Upper lobe of left lung (tissue), 6 donors: ENCODE measurements at regions not wholly inside any gene's neighbourhood (a gene's known extent, or its start where the extent isn't known, plus 50 kb on each side); places are given as distances from the start of the nearest gene placed in this dataset.
"Not testable (repeated sequence)": the region's sequence is repeated elsewhere in the genome, so short reads cannot be mapped to it uniquely, and the experiment has no call there.

Source experiments
- ATAC-seq, 2 donors: fragments of 200-7000 bp; cut with Tn5 transposase; one replicate each; pipeline ENCODE4 v1.9.1; 2022; ENCODE audit warnings: mild to moderate bottlenecking in 2 of 2, moderate library complexity in 2 of 2; ENCODE audit not compliant: low FRiP score in 2 of 2
- DNase-seq, 2 donors: peaks; one replicate each; pipeline ENCODE4 v3.0.0-alpha.2; 2019 to 2020
- H3K27ac ChIP-seq, 4 donors: fragments of 200-600 bp; sonication (generic); one replicate each; pipeline ENCODE4 v1.5.1; 2016 to 2019
- H3K27me3 ChIP-seq, 4 donors: fragments of 200-600 bp; sonication (generic); one replicate each; pipeline ENCODE4 v1.5.1; 2017 to 2019
- H3K36me3 ChIP-seq, 4 donors: fragments of 200-600 bp; sonication (generic); one replicate each; pipeline ENCODE4 v1.5.1; 2016 to 2019
- H3K4me1 ChIP-seq, 4 donors: fragments of 200-600 bp; sonication (generic); one replicate each; pipeline ENCODE4 v1.5.1; 2018 to 2019
- H3K4me3 ChIP-seq, 4 donors: fragments of 200-600 bp; sonication (generic); one replicate each; pipeline ENCODE4 v1.5.1; 2017 to 2019; ENCODE audit warnings: mild to moderate bottlenecking in 2 of 4, moderate library complexity in 1 of 4
- H3K9me3 ChIP-seq, 4 donors: fragments of 200-600 bp; sonication (generic); one replicate each; pipeline ENCODE4 v1.5.1; 2018 to 2019
- EP300 ChIP-seq, 4 donors: sonication (generic); formaldehyde crosslinking; IDR thresholded peaks; one replicate each; pipeline ENCODE4 v1.5.1; 2017; ENCODE audit warnings: antibody characterized with exemption in 4 of 4, control low read depth in 2 of 4
- POLR2A ChIP-seq, 4 donors: fragments of 450-650 bp; IDR thresholded peaks; one replicate each; pipeline ENCODE4 v1.5.1; 2016 to 2017; ENCODE audit warnings: antibody characterized with exemption in 4 of 4, mild to moderate bottlenecking in 2 of 4
- POLR2AphosphoS5 ChIP-seq, 2 donors: sonication (generic); formaldehyde crosslinking; IDR thresholded peaks; one replicate each; pipeline ENCODE4 v1.5.1; 2017; ENCODE audit warnings: antibody characterized with exemption in 2 of 2
- WGBS, 2 donors: methylation state at CpG; one replicate each; pipeline ENCODE4 v1.1.5; 2017 to 2018; 5-methylcytosine and 5-hydroxymethylcytosine counted together
- TF ChIP-seq, protein P1 (sequence below), 6 experiments: fragments of 450-650 bp in 4 of 6; fragments of 200-600 bp in 2 of 6; sonication (generic) in 2 of 6; IDR thresholded peaks; one replicate each; pipeline ENCODE4 v1.5.1; 2016 to 2019; ENCODE audit warnings: antibody characterized with exemption in 6 of 6
- donor health status: DM: no; HTN: no; CAD: no; lungs with moderate emphysema.
- donor health status: DM: no; HTN: yes; CAD: no; lungs with severe emphysema.

DNA sequence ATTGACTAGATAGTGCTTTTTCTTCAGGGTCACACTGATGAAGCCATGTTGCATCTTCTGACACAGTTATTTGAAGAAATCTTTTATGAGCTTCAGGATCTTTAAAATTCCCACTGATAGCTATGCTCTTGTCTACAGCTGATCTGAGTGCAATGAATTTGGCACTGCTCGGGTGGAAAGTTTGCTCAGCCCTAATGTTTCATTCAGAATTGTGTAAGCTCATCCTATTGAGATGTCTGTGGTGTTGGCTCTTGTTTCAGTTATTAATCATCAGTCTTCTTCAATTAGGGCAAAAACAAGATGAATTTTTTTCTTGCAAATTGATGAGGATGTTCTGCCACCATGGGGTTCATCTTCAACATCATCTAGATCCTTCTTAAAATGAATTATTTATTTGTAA lies 1387.0 kb upstream of the RAG2 start:
- H3K4me3 ChIP-seq: no peak overlapping the region
- no peak for DNase-seq
- no peaks in the 10 kb centered on the region for H3K9me3 ChIP-seq
- TF ChIP-seq POLR2A (IDR thresholded peaks at IDR 0.05) (no peak), POLR2AphosphoS5 (IDR thresholded peaks at IDR 0.05) (no peak), EP300 (IDR thresholded peaks at IDR 0.05) (no peak)
- TF ChIP-seq, protein P1, sequence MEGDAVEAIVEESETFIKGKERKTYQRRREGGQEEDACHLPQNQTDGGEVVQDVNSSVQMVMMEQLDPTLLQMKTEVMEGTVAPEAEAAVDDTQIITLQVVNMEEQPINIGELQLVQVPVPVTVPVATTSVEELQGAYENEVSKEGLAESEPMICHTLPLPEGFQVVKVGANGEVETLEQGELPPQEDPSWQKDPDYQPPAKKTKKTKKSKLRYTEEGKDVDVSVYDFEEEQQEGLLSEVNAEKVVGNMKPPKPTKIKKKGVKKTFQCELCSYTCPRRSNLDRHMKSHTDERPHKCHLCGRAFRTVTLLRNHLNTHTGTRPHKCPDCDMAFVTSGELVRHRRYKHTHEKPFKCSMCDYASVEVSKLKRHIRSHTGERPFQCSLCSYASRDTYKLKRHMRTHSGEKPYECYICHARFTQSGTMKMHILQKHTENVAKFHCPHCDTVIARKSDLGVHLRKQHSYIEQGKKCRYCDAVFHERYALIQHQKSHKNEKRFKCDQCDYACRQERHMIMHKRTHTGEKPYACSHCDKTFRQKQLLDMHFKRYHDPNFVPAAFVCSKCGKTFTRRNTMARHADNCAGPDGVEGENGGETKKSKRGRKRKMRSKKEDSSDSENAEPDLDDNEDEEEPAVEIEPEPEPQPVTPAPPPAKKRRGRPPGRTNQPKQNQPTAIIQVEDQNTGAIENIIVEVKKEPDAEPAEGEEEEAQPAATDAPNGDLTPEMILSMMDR (IDR thresholded peaks at IDR 0.05): no peak
- H3K4me1 ChIP-seq: no peaks in the 10 kb centered on the region
- 79 to 83% methylated on average over 1 of the region's 1 CpG for WGBS, 2 donors
- H3K36me3 ChIP-seq: no peaks in the 10 kb centered on the region
- no peaks in the 10 kb centered on the region for H3K27me3 ChIP-seq
- ATAC-seq: no peak
- no peak overlapping the region for H3K27ac ChIP-seq

- no peaks in the 10 kb centered on the region for H3K27me3 ChIP-seq
- H3K9me3 ChIP-seq: no peaks in the 10 kb centered on the region
- ATAC-seq (no peak), DNase-seq (no peak)
- WGBS, 2 donors: 50 to 56% methylated on average over 1 of the region's 1 CpG
- no peak for TF ChIP-seq POLR2A (IDR thresholded peaks at IDR 0.05)
- TF ChIP-seq EP300 (IDR thresholded peaks at IDR 0.05): no peak
- TF ChIP-seq, protein P1 (IDR thresholded peaks at IDR 0.05): no peak
- no peak for TF ChIP-seq POLR2AphosphoS5 (IDR thresholded peaks at IDR 0.05)
- no peak overlapping the region for H3K27ac ChIP-seq
- no peaks in the 10 kb centered on the region for H3K4me1 ChIP-seq
- H3K4me3 ChIP-seq: no peak overlapping the region
- H3K36me3 ChIP-seq: no peaks in the 10 kb centered on the region
Measured at GRCh38 chr11:37978647-37979046, 1380.6 kb upstream of the RAG2 start.

GRCh38 chr11:37973941-37974340 lies 1375.9 kb upstream of the RAG2 start:
- no peak overlapping the region for H3K27ac ChIP-seq
- H3K4me1 ChIP-seq: peaks cover 0 to 4% (median 0%) of the 10 kb centered on the region in 4 donors
- ATAC-seq (no peak), DNase-seq (no peak)
- H3K36me3 ChIP-seq: no peaks in the 10 kb centered on the region
- no peak overlapping the region for H3K4me3 ChIP-seq
- TF ChIP-seq EP300 (IDR thresholded peaks at IDR 0.05) (no peak), POLR2AphosphoS5 (IDR thresholded peaks at IDR 0.05) (no peak), POLR2A (IDR thresholded peaks at IDR 0.05) (no peak)
- TF ChIP-seq, protein P1 (IDR thresholded peaks at IDR 0.05): no peak
- WGBS, 2 donors: 55 to 62% methylated on average over 2 of the region's 2 CpGs
- no peaks in the 10 kb centered on the region for H3K27me3 ChIP-seq
- H3K9me3 ChIP-seq: no peaks in the 10 kb centered on the region

- no peak overlapping the region for H3K27ac ChIP-seq
- ATAC-seq (no peak), DNase-seq (no peak)
- TF ChIP-seq, protein P1 (IDR thresholded peaks at IDR 0.05): no peak
- TF ChIP-seq POLR2A (IDR thresholded peaks at IDR 0.05) (no peak), EP300 (IDR thresholded peaks at IDR 0.05) (no peak), POLR2AphosphoS5 (IDR thresholded peaks at IDR 0.05) (no peak)
- H3K4me3 ChIP-seq: no peak overlapping the region
- H3K9me3 ChIP-seq: no peaks in the 10 kb centered on the region
- no peaks in the 10 kb centered on the region for H3K27me3 ChIP-seq
- 27 to 36% methylated on average over 2 of the region's 2 CpGs for WGBS, 2 donors
- H3K4me1 ChIP-seq: peaks cover 0 to 4% (median 0%) of the 10 kb centered on the region in 4 donors
- no peaks in the 10 kb centered on the region for H3K36me3 ChIP-seq
Measured at GRCh38 chr11:37972691-37973090, 1374.7 kb upstream of the RAG2 start.

DNA sequence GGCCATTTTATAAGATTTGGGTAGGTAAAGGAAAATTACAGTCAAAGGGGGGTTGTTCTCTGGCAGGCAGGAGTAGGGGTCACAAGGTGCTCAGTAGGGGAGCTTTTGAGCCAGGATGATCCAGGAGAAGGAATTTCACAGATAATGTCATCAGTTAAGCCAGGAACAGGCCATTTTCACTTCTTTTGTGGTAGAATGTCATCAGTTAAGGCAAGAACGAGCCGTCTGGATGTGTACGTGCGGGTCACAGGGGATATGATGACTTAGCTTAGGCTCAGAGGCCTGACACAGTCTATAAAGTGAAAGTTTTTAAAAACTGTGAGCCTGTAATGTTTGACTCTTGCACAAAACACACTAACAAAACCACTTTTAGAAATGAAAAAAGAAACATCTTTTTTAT lies 1371.3 kb upstream of the RAG2 start:
- not testable (repeated sequence) for ATAC-seq, DNase-seq, H3K4me3 ChIP-seq, H3K4me1 ChIP-seq, H3K9me3 ChIP-seq, H3K36me3 ChIP-seq, H3K27ac ChIP-seq, H3K27me3 ChIP-seq
- WGBS, 2 donors: 69 to 85% methylated on average over 4 of the region's 4 CpGs
